HG02970 (cell line): ENCODE measurements at regions not wholly inside any gene's neighbourhood (a gene's known extent, or its start where the extent isn't known, plus 50 kb on each side); places are given as distances from the start of the nearest gene placed in this dataset.

Experiments
- ATAC-seq: cut with Tn5 transposase; IDR thresholded peaks from one replicate; pipeline ENCODE4 v1.9.1; 2021; ENCODE audit warnings: mild to moderate bottlenecking, moderate library complexity, moderate number of reproducible peaks; ENCODE audit not compliant: unreplicated experiment, low FRiP score

GRCh38 chr2:199136681-199137080 lies 321.1 kb downstream of the SATB2 start:
- no peak for ATAC-seq

GRCh38 chr2:199136242-199136641 lies 321.5 kb downstream of the SATB2 start:
- ATAC-seq, result no peak

GRCh38 chr2:199131876-199132275 lies 325.9 kb downstream of the SATB2 start:
- no peak for ATAC-seq

GRCh38 chr2:199131136-199131655 lies 326.5 kb downstream of the SATB2 start:
- ATAC-seq, result no peak

GRCh38 chr2:199130501-199130900 lies 327.2 kb downstream of the SATB2 start:
- ATAC-seq, result no peak

GRCh38 chr2:199128476-199129229 lies 329.1 kb downstream of the SATB2 start:
- ATAC-seq, result no peak

- no peak for ATAC-seq
These were observed 337.9 kb downstream of the SATB2 start for GRCh38 chr2:199119796-199120195.

GRCh38 chr2:199118673-199119112 lies 339.0 kb downstream of the SATB2 start:
- ATAC-seq, result no peak

- no peak for ATAC-seq
These were observed 342.6 kb downstream of the SATB2 start for GRCh38 chr2:199115169-199115568.

GRCh38 chr2:199113111-199113510 lies 344.6 kb downstream of the SATB2 start:
- ATAC-seq, result no peak

GRCh38 chr2:199111458-199111857 lies 346.3 kb downstream of the SATB2 start:
- no peak for ATAC-seq

- no peak for ATAC-seq
These were observed 349.7 kb downstream of the SATB2 start for GRCh38 chr2:199108056-199108455.

- ATAC-seq, result no peak
These were observed 351.9 kb downstream of the SATB2 start for GRCh38 chr2:199105826-199106225.

GRCh38 chr2:199101487-199101886 lies 356.3 kb downstream of the SATB2 start:
- ATAC-seq, result no peak

GRCh38 chr2:199100326-199101110 lies 357.2 kb downstream of the SATB2 start:
- ATAC-seq, result no peak

GRCh38 chr2:199092419-199092818 lies 365.3 kb downstream of the SATB2 start:
- ATAC-seq, result no peak

- ATAC-seq, result no peak
These were observed 372.5 kb downstream of the SATB2 start for GRCh38 chr2:199085261-199085660.

GRCh38 chr2:199070322-199070949 lies 387.3 kb downstream of the SATB2 start:
- ATAC-seq, result no peak

GRCh38 chr2:199064201-199064600 lies 393.5 kb downstream of the SATB2 start:
- ATAC-seq, result no peak

- no peak for ATAC-seq
These were observed 399.8 kb downstream of the SATB2 start for GRCh38 chr2:199057936-199058335.

GRCh38 chr2:199055336-199055735 lies 402.4 kb downstream of the SATB2 start:
- ATAC-seq, result no peak
